HCEC 1CT (cell line): ENCODE measurements at regions not wholly inside any gene's neighbourhood (a gene's known extent, or its start where the extent isn't known, plus 50 kb on each side); places are given as distances from the start of the nearest gene placed in this dataset.

Experiments
- DNase-seq: peaks from one replicate; pipeline ENCODE4 v3.0.0-alpha.2; 2017

GRCh38 chr9:82673919-82674318 is 389.0 kb downstream of the RASEF start:
- DNase-seq: no peak

GRCh38 chr9:82675102-82675501 is 387.8 kb downstream of the RASEF start:
- no peak for DNase-seq

GRCh38 chr9:82675605-82676004 is 387.3 kb downstream of the RASEF start:
- DNase-seq: no peak

- DNase-seq: no peak
Measured at GRCh38 chr9:82677086-82677485, 385.9 kb downstream of the RASEF start.

GRCh38 chr9:82679472-82679871 is 383.5 kb downstream of the RASEF start:
- no peak for DNase-seq

GRCh38 chr9:82680179-82680935 is 382.6 kb downstream of the RASEF start:
- DNase-seq: no peak

GRCh38 chr9:82681809-82682208 is 381.1 kb downstream of the RASEF start:
- DNase-seq: no peak

- DNase-seq: no peak
Measured at GRCh38 chr9:82682431-82682830, 380.5 kb downstream of the RASEF start.

GRCh38 chr9:82695704-82696103 is 367.2 kb downstream of the RASEF start:
- DNase-seq: no peak

- DNase-seq: no peak
Measured at GRCh38 chr9:82706786-82707185, 356.2 kb downstream of the RASEF start.

GRCh38 chr9:82716821-82717220 is 346.1 kb downstream of the RASEF start:
- DNase-seq: no peak

- no peak for DNase-seq
Measured at GRCh38 chr9:82720515-82720914, 342.4 kb downstream of the RASEF start.

GRCh38 chr9:82721593-82721992 is 341.3 kb downstream of the RASEF start:
- no peak for DNase-seq

GRCh38 chr9:82722051-82722450 is 340.9 kb downstream of the RASEF start:
- DNase-seq: no peak

- no peak for DNase-seq
Measured at GRCh38 chr9:82722561-82722960, 340.4 kb downstream of the RASEF start.

- DNase-seq: no peak
Measured at GRCh38 chr9:82726424-82727276, 336.3 kb downstream of the RASEF start.

GRCh38 chr9:82729141-82729540 is 333.8 kb downstream of the RASEF start:
- DNase-seq: no peak

GRCh38 chr9:82729991-82730589 is 332.9 kb downstream of the RASEF start:
- no peak for DNase-seq

GRCh38 chr9:82732928-82733327 is 330.0 kb downstream of the RASEF start:
- no peak for DNase-seq

- no peak for DNase-seq
Measured at GRCh38 chr9:82736126-82736525, 326.8 kb downstream of the RASEF start.

- DNase-seq: no peak
Measured at GRCh38 chr9:82736701-82737100, 326.2 kb downstream of the RASEF start.

GRCh38 chr9:82745919-82746318 is 317.0 kb downstream of the RASEF start:
- no peak for DNase-seq

GRCh38 chr9:82750411-82750913 is 312.5 kb downstream of the RASEF start:
- no peak for DNase-seq

- DNase-seq: no peak
Measured at GRCh38 chr9:82757924-82758323, 305.0 kb downstream of the RASEF start.
